ENCODE measurements at regions not wholly inside any gene's neighbourhood (a gene's known extent, or its start where the extent isn't known, plus 50 kb on each side); places are given as distances from the start of the nearest gene placed in this dataset.

- Histone ChIP-seq H3K23me2 (ENCODE audit: insufficient read length, low read depth, low read length, poor library complexity, severe bottlenecking) (no peaks in the 10 kb centered on the region), H3K56ac (ENCODE audit: insufficient read length, low read depth, low read length) (no peak overlapping the region), H3K27ac (ENCODE audit: insufficient read length, low read depth, low read length) (no peak overlapping the region), H3T11ph (ENCODE audit: low read length) (no peak overlapping the region), H4K20me1 (ENCODE audit: control insufficient read depth, insufficient read depth, insufficient read length) (no peaks in the 10 kb centered on the region), H3K27me3 (ENCODE audit: insufficient read depth, low read length) (no peaks in the 10 kb centered on the region), H4K5ac (ENCODE audit: insufficient read length, low read depth, low read length) (no peak overlapping the region), H4K8ac (replicated peaks; ENCODE audit: insufficient read length, low read depth, low read length) (no peak overlapping the region), H2AFZ (ENCODE audit: low read length) (no peak overlapping the region), H3K79me1 (ENCODE audit: insufficient read depth, low read depth, low read length, poor library complexity, severe bottlenecking) (no peaks in the 10 kb centered on the region), H3K9me3 (ENCODE audit: control insufficient read depth, low read depth, low read length) (peaks cover 12% of the 10 kb centered on the region), H2BK5ac (ENCODE audit: insufficient read length, low read length) (no peak overlapping the region), H2BK120ac (ENCODE audit: low read depth, low read length, poor library complexity, severe bottlenecking) (no peak overlapping the region), H2BK15ac (ENCODE audit: low read depth, low read length) (no peak overlapping the region), H2BK20ac (ENCODE audit: low read depth, low read length, poor library complexity, severe bottlenecking) (no peak overlapping the region), H3K23ac (ENCODE audit: insufficient read length, low read depth, low read length) (no peak overlapping the region), H3K9ac (ENCODE audit: extremely low read depth, insufficient read length, low read length) (no peak overlapping the region), H2AK5ac (ENCODE audit: insufficient read length, low read length) (no peak overlapping the region), H3K4ac (ENCODE audit: low read depth, low read length) (no peak overlapping the region), H3K79me2 (ENCODE audit: insufficient read depth, low read length) (no peaks in the 10 kb centered on the region), H3K14ac (ENCODE audit: insufficient read depth, low read length) (no peak overlapping the region), H2BK12ac (ENCODE audit: insufficient read length, low read depth, low read length) (no peak overlapping the region), H3K4me2 (ENCODE audit: insufficient read depth, insufficient read length, low read length) (no peak overlapping the region), H3K18ac (ENCODE audit: insufficient read length, low read depth, low read length) (no peak overlapping the region), H4K91ac (ENCODE audit: insufficient read length, low read depth, low read length) (no peak overlapping the region), H3K4me1 (ENCODE audit: insufficient read depth, low read length) (no peaks in the 10 kb centered on the region)
- Mint-ChIP-seq H3K4me3 (no peak overlapping the region), H3K27ac (no peak overlapping the region), H3K27me3 (ENCODE audit: low read depth) (no peaks in the 10 kb centered on the region), H3K9me3 (peaks cover 21 to 28% of the 10 kb centered on the region in 2 experiments), H3K4me1 (no peaks in the 10 kb centered on the region), H3K36me3 (ENCODE audit: insufficient read depth in 1 of 3, low read depth in 3 of 3) (peaks cover 15 to 27% (median 19%) of the 10 kb centered on the region in 3 experiments)
- no CpG with 5 or more reads among the region's 1 CpG for WGBS (ENCODE audit: extremely low coverage, insufficient read length, low lambda C conversion rate)
- no peak for TF ChIP-seq CTCF (conservative IDR thresholded peaks at IDR 0.05)
- DNase-seq, result no peak
Observed at GRCh38 chr4:19259920-19260319, 991.8 kb upstream of the SLIT2 start.
